Panc1 (cell line): ENCODE measurements at regions not wholly inside any gene's neighbourhood (a gene's known extent, or its start where the extent isn't known, plus 50 kb on each side); places are given as distances from the start of the nearest gene placed in this dataset.

ENCODE experiments used
- ATAC-seq: fragments of 200-7000 bp; cut with Tn5 transposase; 2 replicates; pipeline ENCODE4 v1.9.1; 2020; ENCODE audit warnings: mild to moderate bottlenecking, moderate library complexity
- BruUV-seq: library from RNA; stranded (reverse); fragments of 400-500 nt; replicated peaks from 2 replicates; lab custom pipeline; 2021; lab: Mats Ljungman, UMichigan
- CTCF ChIA-PET: fragments of 300-600 bp; sonication (Branson Sonifier 250); formaldehyde crosslinking; loops from one replicate; lab custom pipeline; 2022; ENCODE audit warnings: antibody characterized with exemption; lab: Charles Lee
- POLR2A ChIA-PET: fragments of 300-600 bp; sonication (Branson Sonifier 250); formaldehyde crosslinking; loops from one replicate; lab custom pipeline; 2022; ENCODE audit warnings: antibody characterized with exemption; lab: Charles Lee
- DNase-seq: peaks from one replicate; pipeline ENCODE4 v3.0.0-alpha.2; 2010; ENCODE audit warnings: low read depth, low spot score
- H3K27ac ChIP-seq: 2 replicates; pipeline ENCODE4 v1.5.1; 2011; ENCODE audit warnings: mild to moderate bottlenecking, low read length, inconsistent platforms
- H3K27me3 ChIP-seq: fragments of 200-500 bp; sonication (Bioruptor generic); 2 replicates; pipeline ENCODE4 v1.6.0; 2014; ENCODE audit warnings: low read length, inconsistent platforms; ENCODE audit not compliant: control insufficient read depth, insufficient read depth
- H3K36me3 ChIP-seq: fragments of 200-500 bp; sonication (Bioruptor generic); 2 replicates; pipeline ENCODE4 v1.5.1; 2014; ENCODE audit warnings: inconsistent platforms, mild to moderate bottlenecking, low read length, moderate library complexity; ENCODE audit not compliant: control insufficient read depth, insufficient read depth
- H3K4me1 ChIP-seq: 2 replicates; pipeline ENCODE4 v1.5.1; 2011; ENCODE audit warnings: inconsistent platforms, mild to moderate bottlenecking, low read length, moderate library complexity; ENCODE audit not compliant: control insufficient read depth, insufficient read depth
- H3K4me3 ChIP-seq, 2 experiments: 2 replicates each; pipeline ENCODE4 v1.5.1; 2011 to 2012; ENCODE audit warnings: low read depth in 2 of 2, low read length in 2 of 2, mild to moderate bottlenecking in 2 of 2, inconsistent platforms in 1 of 2, moderate library complexity in 1 of 2
- H3K9me3 ChIP-seq: fragments of 200-500 bp; sonication (Bioruptor generic); 2 replicates; pipeline ENCODE4 v1.5.1; 2014; ENCODE audit warnings: low read depth, mild to moderate bottlenecking, inconsistent platforms, low read length, moderate library complexity; ENCODE audit not compliant: control insufficient read depth, insufficient read depth
- POLR2AphosphoS5 ChIP-seq: IDR thresholded peaks from 2 replicates; pipeline ENCODE4 v1.6.1; 2012; ENCODE audit warnings: mild to moderate bottlenecking, low read depth, low read length, moderate library complexity
- SIN3A ChIP-seq: IDR thresholded peaks from 2 replicates; pipeline ENCODE4 v1.6.1; 2012; ENCODE audit warnings: low read depth, mild to moderate bottlenecking, low read length, moderate library complexity, borderline replicate concordance; ENCODE audit not compliant: insufficient read depth
- TCF7L2 ChIP-seq: IDR thresholded peaks from 2 replicates; pipeline ENCODE4 v1.6.1; 2011; ENCODE audit warnings: mild to moderate bottlenecking, low read depth, low read length, inconsistent platforms
- in situ Hi-C: cut with HindIII; loops from 2 replicates; pipeline ENCODE4 v1.10.0; 2016; ENCODE audit warnings: low sequenced_read_pairs, low pct_unique_long_range_greater_than_20kb
- intact Hi-C: fragments of 100-400 bp; cut with micrococcal nuclease; formaldehyde crosslinking; loops from one replicate; pipeline ENCODE4 v1.10.0; 2022; ENCODE audit not compliant: unreplicated experiment
- TF ChIP-seq, protein P1 (sequence below): fragments of 450-650 bp; IDR thresholded peaks from 2 replicates; pipeline ENCODE4 v1.5.1; 2017; ENCODE audit warnings: mild to moderate bottlenecking
- TF ChIP-seq, protein P2 (sequence below), 2 experiments: IDR thresholded peaks; 2 replicates each; pipeline ENCODE4 v1.6.1; 2011 to 2012; ENCODE audit warnings: low read depth in 2 of 2, control low read depth in 1 of 2, low read length in 1 of 2, mild to moderate bottlenecking in 1 of 2, moderate library complexity in 1 of 2; ENCODE audit not compliant: insufficient read depth in 1 of 2

DNA sequence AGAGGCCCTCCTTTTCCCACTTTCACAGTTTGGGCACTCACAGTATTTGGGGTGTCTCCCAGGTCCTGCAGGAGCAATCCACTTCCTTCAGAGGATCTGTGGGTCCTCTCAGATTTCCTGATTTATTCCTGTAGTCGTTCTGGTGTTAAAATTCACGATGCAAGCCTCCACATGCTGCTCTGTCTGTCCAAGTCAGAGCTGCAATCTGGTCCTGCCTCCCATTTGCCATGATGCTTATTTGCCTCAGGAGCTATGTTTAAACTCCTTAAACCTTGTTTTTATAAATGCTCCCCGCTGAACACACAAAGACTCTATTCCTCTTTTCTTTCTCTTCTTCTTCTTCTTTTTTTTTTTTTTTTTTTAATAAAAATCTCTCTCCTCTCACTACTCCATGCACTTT is 558.7 kb upstream of the NECTIN3 start:
- in situ Hi-C loops: no loop called here
- no peaks in the 10 kb centered on the region for H3K36me3 ChIP-seq
- no peaks in the 10 kb centered on the region for H3K27me3 ChIP-seq
- no peak for DNase-seq
- no peaks in the 10 kb centered on the region for H3K9me3 ChIP-seq
- intact Hi-C loops: no loop called here
- no TSS peak for BruUV-seq
- ChIA-PET POLR2A (no interaction called here), CTCF (no interaction called here)
- ATAC-seq: no peak
- H3K4me3 ChIP-seq: no peak overlapping the region
- H3K4me1 ChIP-seq: no peaks in the 10 kb centered on the region
- TF ChIP-seq, protein P1, sequence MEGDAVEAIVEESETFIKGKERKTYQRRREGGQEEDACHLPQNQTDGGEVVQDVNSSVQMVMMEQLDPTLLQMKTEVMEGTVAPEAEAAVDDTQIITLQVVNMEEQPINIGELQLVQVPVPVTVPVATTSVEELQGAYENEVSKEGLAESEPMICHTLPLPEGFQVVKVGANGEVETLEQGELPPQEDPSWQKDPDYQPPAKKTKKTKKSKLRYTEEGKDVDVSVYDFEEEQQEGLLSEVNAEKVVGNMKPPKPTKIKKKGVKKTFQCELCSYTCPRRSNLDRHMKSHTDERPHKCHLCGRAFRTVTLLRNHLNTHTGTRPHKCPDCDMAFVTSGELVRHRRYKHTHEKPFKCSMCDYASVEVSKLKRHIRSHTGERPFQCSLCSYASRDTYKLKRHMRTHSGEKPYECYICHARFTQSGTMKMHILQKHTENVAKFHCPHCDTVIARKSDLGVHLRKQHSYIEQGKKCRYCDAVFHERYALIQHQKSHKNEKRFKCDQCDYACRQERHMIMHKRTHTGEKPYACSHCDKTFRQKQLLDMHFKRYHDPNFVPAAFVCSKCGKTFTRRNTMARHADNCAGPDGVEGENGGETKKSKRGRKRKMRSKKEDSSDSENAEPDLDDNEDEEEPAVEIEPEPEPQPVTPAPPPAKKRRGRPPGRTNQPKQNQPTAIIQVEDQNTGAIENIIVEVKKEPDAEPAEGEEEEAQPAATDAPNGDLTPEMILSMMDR: no peak
- no peak for TF ChIP-seq POLR2AphosphoS5
- no peak for TF ChIP-seq SIN3A
- TF ChIP-seq TCF7L2: no peak
- TF ChIP-seq, protein P2, sequence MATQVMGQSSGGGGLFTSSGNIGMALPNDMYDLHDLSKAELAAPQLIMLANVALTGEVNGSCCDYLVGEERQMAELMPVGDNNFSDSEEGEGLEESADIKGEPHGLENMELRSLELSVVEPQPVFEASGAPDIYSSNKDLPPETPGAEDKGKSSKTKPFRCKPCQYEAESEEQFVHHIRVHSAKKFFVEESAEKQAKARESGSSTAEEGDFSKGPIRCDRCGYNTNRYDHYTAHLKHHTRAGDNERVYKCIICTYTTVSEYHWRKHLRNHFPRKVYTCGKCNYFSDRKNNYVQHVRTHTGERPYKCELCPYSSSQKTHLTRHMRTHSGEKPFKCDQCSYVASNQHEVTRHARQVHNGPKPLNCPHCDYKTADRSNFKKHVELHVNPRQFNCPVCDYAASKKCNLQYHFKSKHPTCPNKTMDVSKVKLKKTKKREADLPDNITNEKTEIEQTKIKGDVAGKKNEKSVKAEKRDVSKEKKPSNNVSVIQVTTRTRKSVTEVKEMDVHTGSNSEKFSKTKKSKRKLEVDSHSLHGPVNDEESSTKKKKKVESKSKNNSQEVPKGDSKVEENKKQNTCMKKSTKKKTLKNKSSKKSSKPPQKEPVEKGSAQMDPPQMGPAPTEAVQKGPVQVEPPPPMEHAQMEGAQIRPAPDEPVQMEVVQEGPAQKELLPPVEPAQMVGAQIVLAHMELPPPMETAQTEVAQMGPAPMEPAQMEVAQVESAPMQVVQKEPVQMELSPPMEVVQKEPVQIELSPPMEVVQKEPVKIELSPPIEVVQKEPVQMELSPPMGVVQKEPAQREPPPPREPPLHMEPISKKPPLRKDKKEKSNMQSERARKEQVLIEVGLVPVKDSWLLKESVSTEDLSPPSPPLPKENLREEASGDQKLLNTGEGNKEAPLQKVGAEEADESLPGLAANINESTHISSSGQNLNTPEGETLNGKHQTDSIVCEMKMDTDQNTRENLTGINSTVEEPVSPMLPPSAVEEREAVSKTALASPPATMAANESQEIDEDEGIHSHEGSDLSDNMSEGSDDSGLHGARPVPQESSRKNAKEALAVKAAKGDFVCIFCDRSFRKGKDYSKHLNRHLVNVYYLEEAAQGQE (IDR thresholded peaks at IDR 0.05; ENCODE audit: insufficient read depth in 1 of 2, low read depth in 2 of 2, low read length in 1 of 2): no peak
- H3K27ac ChIP-seq: no peak overlapping the region

DNA sequence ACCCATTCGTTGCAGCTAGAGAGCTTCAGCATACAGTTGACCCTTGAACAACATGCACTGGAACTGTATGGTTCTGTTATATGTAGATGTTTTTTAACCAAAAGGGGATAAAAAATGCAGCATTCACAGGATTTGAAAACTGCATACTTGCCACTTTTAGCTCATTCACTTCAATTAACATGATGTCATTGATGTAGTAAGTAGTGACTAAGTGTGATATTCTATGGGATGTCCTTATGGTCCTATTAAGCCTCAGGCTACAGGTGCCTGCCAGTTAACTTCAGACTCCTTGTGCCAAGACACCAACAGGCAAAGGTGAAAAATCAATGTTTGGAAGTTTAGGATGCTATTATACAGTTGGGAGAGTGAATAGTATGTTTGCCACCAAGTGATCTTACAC is 553.6 kb upstream of the NECTIN3 start:
- BruUV-seq: no TSS peak
- DNase-seq (no peak), ATAC-seq (no peak)
- in situ Hi-C loops: no loop called here
- intact Hi-C loops: no loop called here
- H3K27me3 ChIP-seq: no peaks in the 10 kb centered on the region
- H3K4me3 ChIP-seq: no peak overlapping the region
- no peaks in the 10 kb centered on the region for H3K9me3 ChIP-seq
- POLR2A ChIA-PET: no interaction called here
- H3K4me1 ChIP-seq: no peaks in the 10 kb centered on the region
- H3K27ac ChIP-seq: no peak overlapping the region
- CTCF ChIA-PET: no interaction called here
- H3K36me3 ChIP-seq: no peaks in the 10 kb centered on the region
- TF ChIP-seq, protein P1: no peak

DNA sequence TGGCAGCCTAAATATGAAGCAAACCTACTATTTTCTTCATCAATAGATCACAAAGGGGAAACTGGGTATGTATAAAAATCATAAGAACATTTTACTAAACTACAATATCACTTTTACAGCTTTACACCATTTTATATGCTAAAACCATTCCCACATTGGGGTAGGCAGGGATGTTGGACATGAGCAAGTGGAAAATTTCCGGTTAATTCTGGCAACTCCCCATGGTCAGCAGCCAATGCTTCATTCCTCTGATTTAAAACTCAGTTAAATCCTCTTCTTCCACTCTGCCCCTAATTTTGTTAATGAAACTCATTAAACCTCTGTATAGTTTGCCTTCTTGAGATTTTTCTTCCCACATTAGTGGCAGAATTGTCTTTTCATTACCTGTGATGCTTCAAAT is 552.5 kb upstream of the NECTIN3 start:
- DNase-seq (no peak), ATAC-seq (no peak)
- Histone ChIP-seq H3K4me1 (no peaks in the 10 kb centered on the region), H3K36me3 (no peaks in the 10 kb centered on the region), H3K4me3 (no peak overlapping the region), H3K27ac (no peak overlapping the region), H3K9me3 (no peaks in the 10 kb centered on the region), H3K27me3 (no peaks in the 10 kb centered on the region)
- TF ChIP-seq, protein P2 (IDR thresholded peaks at IDR 0.05; ENCODE audit: insufficient read depth in 1 of 2, low read depth in 2 of 2, low read length in 1 of 2): no peak
- TF ChIP-seq, protein P1: no peak
- TF ChIP-seq SIN3A: no peak
- ChIA-PET POLR2A (no interaction called here), CTCF (no interaction called here)
- in situ Hi-C loops (no loop called here), intact Hi-C loops (no loop called here)
- no TSS peak for BruUV-seq
